Nephron progenitor cell (in vitro differentiated cells): ENCODE measurements at regions not wholly inside any gene's neighbourhood (a gene's known extent, or its start where the extent isn't known, plus 50 kb on each side); places are given as distances from the start of the nearest gene placed in this dataset.

Source experiments
- DNase-seq: peaks from one replicate; pipeline ENCODE4 v3.0.0; 2021
- H3K27ac Mint-ChIP-seq: 2 replicates; pipeline ENCODE4 v1.8.0; 2021; ENCODE audit warnings: mild to moderate bottlenecking, moderate library complexity, mixed read lengths
- H3K27me3 Mint-ChIP-seq: 2 replicates; pipeline ENCODE4 v1.8.0; 2021; ENCODE audit warnings: mild to moderate bottlenecking, low read depth, mixed read lengths; ENCODE audit not compliant: poor library complexity
- H3K36me3 Mint-ChIP-seq: 2 replicates; pipeline ENCODE4 v1.8.0; 2021; ENCODE audit warnings: low read depth, mixed read lengths
- H3K4me1 Mint-ChIP-seq: 2 replicates; pipeline ENCODE4 v1.8.0; 2021; ENCODE audit warnings: mixed read lengths
- H3K4me3 Mint-ChIP-seq: 2 replicates; pipeline ENCODE4 v1.8.0; 2021; ENCODE audit warnings: mild to moderate bottlenecking, moderate library complexity, mixed read lengths
- H3K9me3 Mint-ChIP-seq: 2 replicates; pipeline ENCODE4 v1.8.0; 2021; ENCODE audit warnings: mild to moderate bottlenecking, moderate library complexity, mixed read lengths
- CTCF ChIP-seq: fragments of 200-600 bp; sonication (generic); IDR thresholded peaks from 2 replicates; pipeline ENCODE4 v1.5.0; 2021; ENCODE audit warnings: antibody characterized with exemption

- DNase-seq, result no peak
- Mint-ChIP-seq H3K9me3 (peaks cover 4% of the 10 kb centered on the region), H3K27ac (peak overlapping the region; percentile 4), H3K27me3 (no peaks in the 10 kb centered on the region), H3K4me3 (no peak overlapping the region), H3K36me3 (no peaks in the 10 kb centered on the region), H3K4me1 (peaks cover 35% of the 10 kb centered on the region)
- no peak for TF ChIP-seq CTCF
Measured at GRCh38 chr13:60757501-60758215, 360.6 kb downstream of the TDRD3 start.

GRCh38 chr13:60756306-60756705, 359.3 kb downstream of the TDRD3 start:
- Mint-ChIP-seq H3K27me3 (no peaks in the 10 kb centered on the region), H3K4me1 (peaks cover 35% of the 10 kb centered on the region), H3K9me3 (no peaks in the 10 kb centered on the region), H3K4me3 (no peak overlapping the region), H3K36me3 (no peaks in the 10 kb centered on the region), H3K27ac (no peak overlapping the region)
- DNase-seq, result no peak
- TF ChIP-seq CTCF, result no peak

- no peaks in the 10 kb centered on the region for H3K36me3 Mint-ChIP-seq
- H3K27ac Mint-ChIP-seq, result no peak overlapping the region
Measured at GRCh38 chr13:60755380-60756163, 358.6 kb downstream of the TDRD3 start.

GRCh38 chr13:60754211-60755090, 357.4 kb downstream of the TDRD3 start:
- Mint-ChIP-seq H3K4me1 (peaks cover 31% of the 10 kb centered on the region), H3K36me3 (no peaks in the 10 kb centered on the region), H3K27ac (peak overlapping the region; percentile 62), H3K4me3 (no peak overlapping the region), H3K27me3 (no peaks in the 10 kb centered on the region), H3K9me3 (no peaks in the 10 kb centered on the region)
- DNase-seq, result no peak
- no peak for TF ChIP-seq CTCF

More at GRCh38 chr13:60755380-60756163, 358.6 kb downstream of the TDRD3 start:
- TF ChIP-seq CTCF, result no peak
- no peak for DNase-seq
- no peak overlapping the region for H3K4me3 Mint-ChIP-seq
- H3K27me3 Mint-ChIP-seq, result no peaks in the 10 kb centered on the region
- peaks cover 35% of the 10 kb centered on the region for H3K4me1 Mint-ChIP-seq
- no peaks in the 10 kb centered on the region for H3K9me3 Mint-ChIP-seq

- no peak overlapping the region for H3K27ac Mint-ChIP-seq
- H3K4me3 Mint-ChIP-seq, result no peak overlapping the region
- H3K36me3 Mint-ChIP-seq, result no peaks in the 10 kb centered on the region
- DNase-seq, result no peak
- H3K4me1 Mint-ChIP-seq, result peaks cover 30% of the 10 kb centered on the region
- H3K27me3 Mint-ChIP-seq, result no peaks in the 10 kb centered on the region
- TF ChIP-seq CTCF, result no peak
- no peaks in the 10 kb centered on the region for H3K9me3 Mint-ChIP-seq
Measured at GRCh38 chr13:60753641-60754040, 356.6 kb downstream of the TDRD3 start.
